Gastrocnemius medialis (tissue), 4 donors: ENCODE measurements at regions not wholly inside any gene's neighbourhood (a gene's known extent, or its start where the extent isn't known, plus 50 kb on each side); places are given as distances from the start of the nearest gene placed in this dataset.

Experiments
- POLR2A ChIP-seq, 2 donors: fragments of 450-650 bp; IDR thresholded peaks; one replicate each; pipeline ENCODE4 v1.6.1; 2017; ENCODE audit warnings: antibody characterized with exemption in 2 of 2, mild to moderate bottlenecking in 2 of 2, moderate library complexity in 2 of 2
- TF ChIP-seq, protein P1 (sequence below), 5 experiments: fragments of 450-650 bp in 3 of 5; fragments of 200-600 bp in 2 of 5; sonication (generic) in 2 of 5; IDR thresholded peaks in 4 of 5; conservative IDR thresholded peaks in 1 of 5; 1 replicate in 4 of 5; 2 replicates in 1 of 5; pipeline ENCODE4 v1.5.1; 2016 to 2019; ENCODE audit warnings: antibody characterized with exemption in 5 of 5, mild to moderate bottlenecking in 3 of 5, moderate library complexity in 3 of 5

DNA sequence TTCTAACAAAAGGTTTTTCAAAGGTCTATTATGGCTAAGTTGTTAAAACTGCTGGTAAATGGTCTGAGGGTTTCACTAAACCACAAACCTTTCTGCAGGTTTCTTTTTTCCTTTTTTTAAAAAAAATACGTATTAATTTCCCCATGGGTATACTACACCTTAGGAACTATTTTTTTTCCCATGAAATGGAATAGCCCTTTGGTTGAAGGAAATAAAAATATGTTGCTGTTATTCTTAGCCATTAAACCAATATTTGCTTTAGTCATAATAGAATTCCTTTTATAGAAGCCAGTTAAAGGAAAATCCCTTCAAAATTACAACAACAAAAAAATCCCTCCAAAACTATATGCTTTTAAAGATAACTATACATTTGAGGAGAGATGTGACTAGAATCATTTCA lies 1303.3 kb downstream of the ROBO2 start:
- TF ChIP-seq, protein P1, sequence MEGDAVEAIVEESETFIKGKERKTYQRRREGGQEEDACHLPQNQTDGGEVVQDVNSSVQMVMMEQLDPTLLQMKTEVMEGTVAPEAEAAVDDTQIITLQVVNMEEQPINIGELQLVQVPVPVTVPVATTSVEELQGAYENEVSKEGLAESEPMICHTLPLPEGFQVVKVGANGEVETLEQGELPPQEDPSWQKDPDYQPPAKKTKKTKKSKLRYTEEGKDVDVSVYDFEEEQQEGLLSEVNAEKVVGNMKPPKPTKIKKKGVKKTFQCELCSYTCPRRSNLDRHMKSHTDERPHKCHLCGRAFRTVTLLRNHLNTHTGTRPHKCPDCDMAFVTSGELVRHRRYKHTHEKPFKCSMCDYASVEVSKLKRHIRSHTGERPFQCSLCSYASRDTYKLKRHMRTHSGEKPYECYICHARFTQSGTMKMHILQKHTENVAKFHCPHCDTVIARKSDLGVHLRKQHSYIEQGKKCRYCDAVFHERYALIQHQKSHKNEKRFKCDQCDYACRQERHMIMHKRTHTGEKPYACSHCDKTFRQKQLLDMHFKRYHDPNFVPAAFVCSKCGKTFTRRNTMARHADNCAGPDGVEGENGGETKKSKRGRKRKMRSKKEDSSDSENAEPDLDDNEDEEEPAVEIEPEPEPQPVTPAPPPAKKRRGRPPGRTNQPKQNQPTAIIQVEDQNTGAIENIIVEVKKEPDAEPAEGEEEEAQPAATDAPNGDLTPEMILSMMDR (IDR thresholded peaks at IDR 0.05 in 4 of 5, conservative IDR thresholded peaks at IDR 0.05 in 1 of 5), result no peak
- TF ChIP-seq POLR2A (IDR thresholded peaks at IDR 0.05), result no peak
